Panc1 (cell line): ENCODE measurements at regions not wholly inside any gene's neighbourhood (a gene's known extent, or its start where the extent isn't known, plus 50 kb on each side); places are given as distances from the start of the nearest gene placed in this dataset.

Experiments used
- ATAC-seq: fragments of 200-7000 bp; cut with Tn5 transposase; 2 replicates; pipeline ENCODE4 v1.9.1; 2020; ENCODE audit warnings: mild to moderate bottlenecking, moderate library complexity
- BruUV-seq: library from RNA; stranded (reverse); fragments of 400-500 nt; replicated peaks from 2 replicates; lab custom pipeline; 2021; lab: Mats Ljungman, UMichigan
- CTCF ChIA-PET: fragments of 300-600 bp; sonication (Branson Sonifier 250); formaldehyde crosslinking; loops from one replicate; lab custom pipeline; 2022; ENCODE audit warnings: antibody characterized with exemption; lab: Charles Lee
- POLR2A ChIA-PET: fragments of 300-600 bp; sonication (Branson Sonifier 250); formaldehyde crosslinking; loops from one replicate; lab custom pipeline; 2022; ENCODE audit warnings: antibody characterized with exemption; lab: Charles Lee
- DNase-seq: peaks from one replicate; pipeline ENCODE4 v3.0.0-alpha.2; 2010; ENCODE audit warnings: low read depth, low spot score
- H3K27ac ChIP-seq: 2 replicates; pipeline ENCODE4 v1.5.1; 2011; ENCODE audit warnings: mild to moderate bottlenecking, low read length, inconsistent platforms
- H3K27me3 ChIP-seq: fragments of 200-500 bp; sonication (Bioruptor generic); 2 replicates; pipeline ENCODE4 v1.6.0; 2014; ENCODE audit warnings: low read length, inconsistent platforms; ENCODE audit not compliant: control insufficient read depth, insufficient read depth
- H3K36me3 ChIP-seq: fragments of 200-500 bp; sonication (Bioruptor generic); 2 replicates; pipeline ENCODE4 v1.5.1; 2014; ENCODE audit warnings: inconsistent platforms, mild to moderate bottlenecking, low read length, moderate library complexity; ENCODE audit not compliant: control insufficient read depth, insufficient read depth
- H3K4me1 ChIP-seq: 2 replicates; pipeline ENCODE4 v1.5.1; 2011; ENCODE audit warnings: inconsistent platforms, mild to moderate bottlenecking, low read length, moderate library complexity; ENCODE audit not compliant: control insufficient read depth, insufficient read depth
- H3K4me3 ChIP-seq, 2 experiments: 2 replicates each; pipeline ENCODE4 v1.5.1; 2011 to 2012; ENCODE audit warnings: low read depth in 2 of 2, low read length in 2 of 2, mild to moderate bottlenecking in 2 of 2, inconsistent platforms in 1 of 2, moderate library complexity in 1 of 2
- H3K9me3 ChIP-seq: fragments of 200-500 bp; sonication (Bioruptor generic); 2 replicates; pipeline ENCODE4 v1.5.1; 2014; ENCODE audit warnings: low read depth, mild to moderate bottlenecking, inconsistent platforms, low read length, moderate library complexity; ENCODE audit not compliant: control insufficient read depth, insufficient read depth
- POLR2AphosphoS5 ChIP-seq: IDR thresholded peaks from 2 replicates; pipeline ENCODE4 v1.6.1; 2012; ENCODE audit warnings: mild to moderate bottlenecking, low read depth, low read length, moderate library complexity
- SIN3A ChIP-seq: IDR thresholded peaks from 2 replicates; pipeline ENCODE4 v1.6.1; 2012; ENCODE audit warnings: low read depth, mild to moderate bottlenecking, low read length, moderate library complexity, borderline replicate concordance; ENCODE audit not compliant: insufficient read depth
- TCF7L2 ChIP-seq: IDR thresholded peaks from 2 replicates; pipeline ENCODE4 v1.6.1; 2011; ENCODE audit warnings: mild to moderate bottlenecking, low read depth, low read length, inconsistent platforms
- in situ Hi-C: cut with HindIII; loops from 2 replicates; pipeline ENCODE4 v1.10.0; 2016; ENCODE audit warnings: low sequenced_read_pairs, low pct_unique_long_range_greater_than_20kb
- intact Hi-C: fragments of 100-400 bp; cut with micrococcal nuclease; formaldehyde crosslinking; loops from one replicate; pipeline ENCODE4 v1.10.0; 2022; ENCODE audit not compliant: unreplicated experiment
- TF ChIP-seq, protein P1 (sequence below): fragments of 450-650 bp; IDR thresholded peaks from 2 replicates; pipeline ENCODE4 v1.5.1; 2017; ENCODE audit warnings: mild to moderate bottlenecking
- TF ChIP-seq, protein P2 (sequence below), 2 experiments: IDR thresholded peaks; 2 replicates each; pipeline ENCODE4 v1.6.1; 2011 to 2012; ENCODE audit warnings: low read depth in 2 of 2, control low read depth in 1 of 2, low read length in 1 of 2, mild to moderate bottlenecking in 1 of 2, moderate library complexity in 1 of 2; ENCODE audit not compliant: insufficient read depth in 1 of 2

DNA sequence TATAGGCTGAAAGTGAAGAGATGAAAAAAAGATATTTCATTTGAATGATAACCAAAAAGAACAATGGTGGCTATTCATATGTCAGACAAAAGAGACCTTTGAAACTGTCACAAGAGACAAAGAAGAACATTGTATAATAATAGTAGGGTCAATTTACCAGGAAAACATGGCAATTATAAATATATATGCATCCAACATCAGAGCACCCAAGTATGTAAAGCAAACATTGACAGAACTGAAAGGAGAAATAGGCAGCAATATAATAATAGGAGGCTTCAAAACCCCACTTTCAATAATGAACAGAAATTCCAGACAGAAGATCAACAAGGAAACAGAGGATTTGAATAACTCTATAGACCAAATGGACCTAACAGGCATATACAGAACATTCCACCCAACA lies 876.2 kb downstream of the GRID1 start:
- ATAC-seq (no peak), DNase-seq (no peak)
- Histone ChIP-seq H3K4me1 (no peaks in the 10 kb centered on the region), H3K9me3 (no peaks in the 10 kb centered on the region), H3K4me3 (no peak overlapping the region), H3K27me3 (no peaks in the 10 kb centered on the region), H3K27ac (no peak overlapping the region), H3K36me3 (no peaks in the 10 kb centered on the region)
- in situ Hi-C loops, result no loop called here
- BruUV-seq, result no TSS peak
- TF ChIP-seq TCF7L2, result no peak
- TF ChIP-seq, protein P1, sequence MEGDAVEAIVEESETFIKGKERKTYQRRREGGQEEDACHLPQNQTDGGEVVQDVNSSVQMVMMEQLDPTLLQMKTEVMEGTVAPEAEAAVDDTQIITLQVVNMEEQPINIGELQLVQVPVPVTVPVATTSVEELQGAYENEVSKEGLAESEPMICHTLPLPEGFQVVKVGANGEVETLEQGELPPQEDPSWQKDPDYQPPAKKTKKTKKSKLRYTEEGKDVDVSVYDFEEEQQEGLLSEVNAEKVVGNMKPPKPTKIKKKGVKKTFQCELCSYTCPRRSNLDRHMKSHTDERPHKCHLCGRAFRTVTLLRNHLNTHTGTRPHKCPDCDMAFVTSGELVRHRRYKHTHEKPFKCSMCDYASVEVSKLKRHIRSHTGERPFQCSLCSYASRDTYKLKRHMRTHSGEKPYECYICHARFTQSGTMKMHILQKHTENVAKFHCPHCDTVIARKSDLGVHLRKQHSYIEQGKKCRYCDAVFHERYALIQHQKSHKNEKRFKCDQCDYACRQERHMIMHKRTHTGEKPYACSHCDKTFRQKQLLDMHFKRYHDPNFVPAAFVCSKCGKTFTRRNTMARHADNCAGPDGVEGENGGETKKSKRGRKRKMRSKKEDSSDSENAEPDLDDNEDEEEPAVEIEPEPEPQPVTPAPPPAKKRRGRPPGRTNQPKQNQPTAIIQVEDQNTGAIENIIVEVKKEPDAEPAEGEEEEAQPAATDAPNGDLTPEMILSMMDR, result no peak
- POLR2A ChIA-PET, result no interaction called here
- CTCF ChIA-PET, result no interaction called here
- intact Hi-C loops, result no loop called here

DNA sequence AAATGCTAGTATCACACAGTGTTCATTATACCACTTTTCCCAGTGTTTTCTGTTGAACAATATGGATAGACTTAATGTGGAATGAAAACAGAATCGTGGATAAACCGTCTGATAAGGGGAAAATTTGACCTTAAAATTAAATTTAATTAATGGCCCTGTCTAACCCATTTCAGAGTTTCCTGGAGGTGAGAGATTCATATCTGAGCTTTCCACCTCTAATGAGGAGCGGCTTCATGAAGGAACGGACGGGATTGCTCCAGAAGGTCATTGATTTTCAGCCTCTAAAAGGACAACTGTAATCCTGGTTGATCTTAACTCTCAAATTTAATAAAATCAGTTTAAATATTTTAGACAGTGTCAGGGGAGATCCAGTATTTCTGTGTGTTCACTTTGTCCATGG lies 874.9 kb downstream of the GRID1 start:
- no peaks in the 10 kb centered on the region for H3K4me1 ChIP-seq
- H3K36me3 ChIP-seq, result no peaks in the 10 kb centered on the region
- ChIA-PET CTCF (no interaction called here), POLR2A (no interaction called here)
- no peak for TF ChIP-seq TCF7L2
- TF ChIP-seq, protein P1, result no peak
- TF ChIP-seq POLR2AphosphoS5, result no peak
- TF ChIP-seq, protein P2, sequence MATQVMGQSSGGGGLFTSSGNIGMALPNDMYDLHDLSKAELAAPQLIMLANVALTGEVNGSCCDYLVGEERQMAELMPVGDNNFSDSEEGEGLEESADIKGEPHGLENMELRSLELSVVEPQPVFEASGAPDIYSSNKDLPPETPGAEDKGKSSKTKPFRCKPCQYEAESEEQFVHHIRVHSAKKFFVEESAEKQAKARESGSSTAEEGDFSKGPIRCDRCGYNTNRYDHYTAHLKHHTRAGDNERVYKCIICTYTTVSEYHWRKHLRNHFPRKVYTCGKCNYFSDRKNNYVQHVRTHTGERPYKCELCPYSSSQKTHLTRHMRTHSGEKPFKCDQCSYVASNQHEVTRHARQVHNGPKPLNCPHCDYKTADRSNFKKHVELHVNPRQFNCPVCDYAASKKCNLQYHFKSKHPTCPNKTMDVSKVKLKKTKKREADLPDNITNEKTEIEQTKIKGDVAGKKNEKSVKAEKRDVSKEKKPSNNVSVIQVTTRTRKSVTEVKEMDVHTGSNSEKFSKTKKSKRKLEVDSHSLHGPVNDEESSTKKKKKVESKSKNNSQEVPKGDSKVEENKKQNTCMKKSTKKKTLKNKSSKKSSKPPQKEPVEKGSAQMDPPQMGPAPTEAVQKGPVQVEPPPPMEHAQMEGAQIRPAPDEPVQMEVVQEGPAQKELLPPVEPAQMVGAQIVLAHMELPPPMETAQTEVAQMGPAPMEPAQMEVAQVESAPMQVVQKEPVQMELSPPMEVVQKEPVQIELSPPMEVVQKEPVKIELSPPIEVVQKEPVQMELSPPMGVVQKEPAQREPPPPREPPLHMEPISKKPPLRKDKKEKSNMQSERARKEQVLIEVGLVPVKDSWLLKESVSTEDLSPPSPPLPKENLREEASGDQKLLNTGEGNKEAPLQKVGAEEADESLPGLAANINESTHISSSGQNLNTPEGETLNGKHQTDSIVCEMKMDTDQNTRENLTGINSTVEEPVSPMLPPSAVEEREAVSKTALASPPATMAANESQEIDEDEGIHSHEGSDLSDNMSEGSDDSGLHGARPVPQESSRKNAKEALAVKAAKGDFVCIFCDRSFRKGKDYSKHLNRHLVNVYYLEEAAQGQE (IDR thresholded peaks at IDR 0.05; ENCODE audit: insufficient read depth in 1 of 2, low read depth in 2 of 2, low read length in 1 of 2), result no peak
- TF ChIP-seq SIN3A, result no peak
- H3K9me3 ChIP-seq, result no peaks in the 10 kb centered on the region
- H3K27ac ChIP-seq, result no peak overlapping the region
- H3K27me3 ChIP-seq, result no peaks in the 10 kb centered on the region
- ATAC-seq (no peak), DNase-seq (no peak)
- no peak overlapping the region for H3K4me3 ChIP-seq
- intact Hi-C loops, result no loop called here
- in situ Hi-C loops, result no loop called here
- no TSS peak for BruUV-seq

DNA sequence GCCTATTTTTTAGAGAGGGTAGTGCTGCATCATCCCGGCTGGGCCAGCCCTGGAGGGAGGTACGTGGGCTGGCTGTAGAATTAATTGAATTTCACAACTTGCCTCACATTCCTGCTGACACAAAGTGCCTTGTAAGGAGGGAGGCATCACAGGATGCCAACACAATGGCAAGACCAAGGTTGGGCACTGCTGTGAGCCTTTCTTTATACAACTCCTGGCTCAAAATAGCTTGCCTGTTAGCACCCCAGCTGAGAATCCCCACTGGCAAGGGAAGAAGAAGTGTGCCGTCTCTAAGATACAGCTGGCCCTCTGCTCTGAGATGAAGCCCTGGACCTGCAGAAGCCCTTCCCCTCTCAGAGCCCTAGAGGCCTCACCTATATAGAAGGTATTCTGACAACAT lies 873.9 kb downstream of the GRID1 start:
- Histone ChIP-seq H3K9me3 (no peaks in the 10 kb centered on the region), H3K27me3 (no peaks in the 10 kb centered on the region), H3K27ac (no peak overlapping the region), H3K4me3 (no peak overlapping the region), H3K36me3 (no peaks in the 10 kb centered on the region), H3K4me1 (no peaks in the 10 kb centered on the region)
- DNase-seq, result no peak
- ChIA-PET POLR2A (no interaction called here), CTCF (no interaction called here)
- TF ChIP-seq SIN3A (no peak), POLR2AphosphoS5 (no peak), TCF7L2 (no peak)
- TF ChIP-seq, protein P2 (IDR thresholded peaks at IDR 0.05; ENCODE audit: insufficient read depth in 1 of 2, low read depth in 2 of 2, low read length in 1 of 2), result no peak
- TF ChIP-seq, protein P1, result no peak
- intact Hi-C loops (no loop called here), in situ Hi-C loops (no loop called here)
- no TSS peak for BruUV-seq
- no peak for ATAC-seq
